ENCODE measurements at regions not wholly inside any gene's neighbourhood (a gene's known extent, or its start where the extent isn't known, plus 50 kb on each side); places are given as distances from the start of the nearest gene placed in this dataset.

- no peak overlapping the region for H3K27ac ChIP-seq
- TF ChIP-seq ZFX (IDR thresholded peaks at IDR 0.05), result no peak
- no peak for TF ChIP-seq CTCF (conservative IDR thresholded peaks at IDR 0.05)
Measured at GRCh38 chr16:35748621-35749252, 2289.3 kb downstream of the TP53TG3F start.

- TF ChIP-seq ZFX (IDR thresholded peaks at IDR 0.05), result no peak
- no peak for TF ChIP-seq CTCF (conservative IDR thresholded peaks at IDR 0.05)
- no peak overlapping the region for H3K27ac ChIP-seq
Measured at GRCh38 chr16:35749253-35750141, 2290.1 kb downstream of the TP53TG3F start.

GRCh38 chr16:35750157-35750689 is 2290.8 kb downstream of the TP53TG3F start:
- TF ChIP-seq CTCF (conservative IDR thresholded peaks at IDR 0.05) (no peak), ZFX (IDR thresholded peaks at IDR 0.05) (no peak)
- no peak overlapping the region for H3K27ac ChIP-seq

GRCh38 chr16:35750701-35751104 is 2291.3 kb downstream of the TP53TG3F start:
- TF ChIP-seq ZFX (IDR thresholded peaks at IDR 0.05) (no peak), CTCF (conservative IDR thresholded peaks at IDR 0.05) (no peak)
- no peak overlapping the region for H3K27ac ChIP-seq

GRCh38 chr16:35751191-35751941 is 2292.0 kb downstream of the TP53TG3F start:
- H3K27ac ChIP-seq, result no peak overlapping the region
- TF ChIP-seq ZFX (IDR thresholded peaks at IDR 0.05), result no peak
- TF ChIP-seq CTCF (conservative IDR thresholded peaks at IDR 0.05), result no peak

- TF ChIP-seq ZFX (IDR thresholded peaks at IDR 0.05) (no peak), CTCF (conservative IDR thresholded peaks at IDR 0.05) (no peak)
- no peak overlapping the region for H3K27ac ChIP-seq
Measured at GRCh38 chr16:35752012-35752772, 2292.8 kb downstream of the TP53TG3F start.

Measured in C4-2B (cell line).